ENCODE measurements at regions not wholly inside any gene's neighbourhood (a gene's known extent, or its start where the extent isn't known, plus 50 kb on each side); places are given as distances from the start of the nearest gene placed in this dataset.
A peak's percentile ranks its signal among the peaks of the same experiment; 100 is the strongest.

DNA sequence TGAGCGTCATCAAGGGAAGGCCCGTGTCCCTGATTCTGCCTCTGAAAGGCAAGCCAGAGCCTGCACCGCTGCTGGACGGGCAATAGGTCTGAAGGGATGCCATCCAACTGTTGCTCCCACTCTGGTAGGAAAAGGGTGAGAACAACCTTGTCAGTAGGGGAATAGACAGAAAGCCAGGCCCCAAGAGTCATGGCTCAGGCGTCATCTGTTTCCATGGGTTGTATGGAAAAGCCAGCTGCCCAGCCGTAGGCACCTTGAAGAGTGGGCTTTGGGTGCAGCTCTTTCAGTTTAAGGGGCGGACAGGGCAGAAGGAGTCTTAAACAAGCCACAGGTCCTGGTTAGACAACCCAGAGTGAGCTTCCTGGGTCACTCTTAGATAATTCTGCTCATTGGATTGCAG, 66.5 kb downstream of the RNF6 start:
- peaks cover 0 to 2% of the 10 kb centered on the region in 2 donors for H3K27me3 ChIP-seq (ENCODE audit: control insufficient read depth in 2 of 2, insufficient read depth in 1 of 2, low read length in 1 of 2)
- DNase-seq (ENCODE audit: low read depth in 6 of 9, low spot score in 9 of 9), result no peak
- no peaks in the 10 kb centered on the region for H3K9me3 ChIP-seq (ENCODE audit: control insufficient read depth in 2 of 2, insufficient read depth in 1 of 2, low read length in 1 of 2)
- no peaks in the 10 kb centered on the region for H3K36me3 ChIP-seq (ENCODE audit: control insufficient read depth in 2 of 2, insufficient read depth in 2 of 2, low read length in 1 of 2)
- WGBS, result 97% methylated on average over 7 of the region's 7 CpGs
- H3K4me3 ChIP-seq (ENCODE audit: low read length in 2 of 2), result no peak overlapping the region
- no peak overlapping the region for H3K27ac ChIP-seq (ENCODE audit: low read depth in 1 of 2, low read length in 1 of 2)
- H3K4me1 ChIP-seq (ENCODE audit: control insufficient read depth in 2 of 2, insufficient read depth in 2 of 2, low read length in 2 of 2), result no peaks in the 10 kb centered on the region

DNA sequence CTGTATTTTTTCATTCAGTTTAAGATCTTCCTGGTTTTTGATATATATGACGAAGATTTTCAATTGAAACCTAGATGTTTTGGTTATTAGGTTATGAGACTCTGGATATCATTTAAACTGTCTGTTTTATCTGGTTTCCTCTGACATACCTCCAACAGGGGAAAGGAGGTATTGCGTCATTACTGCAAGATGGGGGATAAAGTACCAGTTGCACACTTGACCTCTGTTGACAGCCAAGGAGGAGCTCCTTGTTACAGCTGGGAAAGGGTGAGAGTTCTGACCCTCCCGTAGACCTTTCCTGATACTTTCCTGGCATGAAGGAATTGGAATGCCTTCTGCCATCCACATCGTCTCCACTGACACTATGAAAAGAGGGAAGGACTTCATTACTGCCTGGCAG, 82.0 kb upstream of the SHISA2 start:
- H3K4me3 ChIP-seq (ENCODE audit: low read length in 2 of 2), result no peak overlapping the region
- H3K27me3 ChIP-seq (ENCODE audit: control insufficient read depth in 2 of 2, insufficient read depth in 1 of 2, low read length in 1 of 2), result no peaks in the 10 kb centered on the region
- no peaks in the 10 kb centered on the region for H3K9me3 ChIP-seq (ENCODE audit: control insufficient read depth in 2 of 2, insufficient read depth in 1 of 2, low read length in 1 of 2)
- H3K4me1 ChIP-seq (ENCODE audit: control insufficient read depth in 2 of 2, insufficient read depth in 2 of 2, low read length in 2 of 2), result no peaks in the 10 kb centered on the region
- no peaks in the 10 kb centered on the region for H3K36me3 ChIP-seq (ENCODE audit: control insufficient read depth in 2 of 2, insufficient read depth in 2 of 2, low read length in 1 of 2)
- DNase-seq (ENCODE audit: low read depth in 6 of 9, low spot score in 9 of 9), result no peak
- no peak overlapping the region for H3K27ac ChIP-seq (ENCODE audit: low read depth in 1 of 2, low read length in 1 of 2)
- WGBS, result 93% methylated on average over 4 of the region's 4 CpGs

DNA sequence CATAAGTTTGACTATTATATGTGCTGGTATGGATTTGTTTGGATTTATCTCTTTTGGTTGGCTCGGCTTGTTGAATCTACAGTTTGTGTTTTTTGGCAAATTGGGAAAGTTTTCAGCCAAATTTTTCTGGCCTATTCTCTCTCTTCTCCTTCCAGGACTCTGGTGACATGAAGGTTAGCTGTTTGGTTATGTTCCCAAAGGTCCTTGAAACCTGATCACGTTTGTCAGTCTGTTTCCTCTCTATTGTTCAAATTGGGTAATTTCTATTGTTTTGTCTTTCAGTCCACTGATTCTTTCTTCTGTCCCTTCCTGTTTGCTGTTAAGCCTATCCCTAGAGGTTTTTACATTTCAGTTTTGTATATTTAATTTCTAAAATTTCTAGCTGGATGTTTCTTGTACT, 81.5 kb upstream of the SHISA2 start:
- H3K4me1 ChIP-seq (ENCODE audit: control insufficient read depth in 2 of 2, insufficient read depth in 2 of 2, low read length in 2 of 2), result no peaks in the 10 kb centered on the region
- 68% methylated on average over 2 of the region's 2 CpGs for WGBS

DNA sequence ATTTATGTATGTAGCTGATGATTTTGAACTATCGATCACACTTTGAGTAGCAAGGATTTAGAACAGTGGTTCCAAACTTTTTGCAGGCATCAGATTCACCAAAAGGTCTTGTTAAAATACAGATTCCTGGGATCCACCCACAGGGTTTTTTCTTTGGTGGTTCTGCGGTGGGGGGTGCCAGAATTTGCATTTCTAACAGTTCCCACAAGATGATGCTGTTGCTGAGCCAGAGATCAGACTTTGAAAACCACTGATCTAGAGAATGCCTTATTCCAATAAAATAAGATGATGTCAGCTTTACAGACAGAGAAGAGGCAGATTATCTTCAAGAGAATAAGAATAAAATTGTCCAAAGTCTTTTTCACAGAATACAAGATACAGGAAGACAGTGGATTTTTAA, 80.9 kb upstream of the SHISA2 start:
- 62% methylated on average over 2 of the region's 2 CpGs for WGBS
- peak in 1 of 9 donors; percentile 1 for DNase-seq (ENCODE audit: low read depth in 6 of 9, low spot score in 9 of 9)

More for the DNA sequence above, 81.5 kb upstream of the SHISA2 start:
- H3K36me3 ChIP-seq (ENCODE audit: control insufficient read depth in 2 of 2, insufficient read depth in 2 of 2, low read length in 1 of 2), result no peaks in the 10 kb centered on the region
- DNase-seq (ENCODE audit: low read depth in 6 of 9, low spot score in 9 of 9), result no peak
- H3K27ac ChIP-seq (ENCODE audit: low read depth in 1 of 2, low read length in 1 of 2), result no peak overlapping the region
- H3K4me3 ChIP-seq (ENCODE audit: low read length in 2 of 2), result no peak overlapping the region
- no peaks in the 10 kb centered on the region for H3K27me3 ChIP-seq (ENCODE audit: control insufficient read depth in 2 of 2, insufficient read depth in 1 of 2, low read length in 1 of 2)
- H3K9me3 ChIP-seq (ENCODE audit: control insufficient read depth in 2 of 2, insufficient read depth in 1 of 2, low read length in 1 of 2), result no peaks in the 10 kb centered on the region

DNA sequence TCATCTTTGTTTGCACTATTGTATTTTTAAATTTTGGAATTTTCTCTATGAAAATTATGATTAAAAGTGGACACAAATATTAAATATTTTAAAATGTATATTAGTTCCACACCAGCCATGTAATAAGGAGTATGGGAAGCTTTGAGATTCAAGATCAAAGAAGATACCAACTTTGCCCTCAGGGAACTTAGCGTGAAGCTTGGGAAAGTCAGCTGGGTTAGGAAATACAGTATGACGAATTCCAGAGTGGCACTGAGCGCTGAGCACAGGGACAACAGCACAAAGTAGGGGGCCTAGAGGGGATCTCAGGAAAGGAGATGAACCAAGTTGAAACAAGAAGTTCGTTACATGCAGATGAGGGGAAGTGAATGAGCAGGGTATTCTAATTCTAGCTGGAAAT, 76.9 kb upstream of the SHISA2 start:
- Histone ChIP-seq H3K4me3 (ENCODE audit: low read length in 2 of 2) (no peak overlapping the region), H3K27me3 (ENCODE audit: control insufficient read depth in 2 of 2, insufficient read depth in 1 of 2, low read length in 1 of 2) (no peaks in the 10 kb centered on the region), H3K4me1 (ENCODE audit: control insufficient read depth in 2 of 2, insufficient read depth in 2 of 2, low read length in 2 of 2) (no peaks in the 10 kb centered on the region), H3K9me3 (ENCODE audit: control insufficient read depth in 2 of 2, insufficient read depth in 1 of 2, low read length in 1 of 2) (no peaks in the 10 kb centered on the region), H3K36me3 (ENCODE audit: control insufficient read depth in 2 of 2, insufficient read depth in 2 of 2, low read length in 1 of 2) (no peaks in the 10 kb centered on the region), H3K27ac (ENCODE audit: low read depth in 1 of 2, low read length in 1 of 2) (no peak overlapping the region)
- WGBS, result 90% methylated on average over 4 of the region's 4 CpGs
- no peak for DNase-seq (ENCODE audit: low read depth in 6 of 9, low spot score in 9 of 9)

More for the DNA sequence above, 80.9 kb upstream of the SHISA2 start:
- Histone ChIP-seq H3K9me3 (ENCODE audit: control insufficient read depth in 2 of 2, insufficient read depth in 1 of 2, low read length in 1 of 2) (no peaks in the 10 kb centered on the region), H3K27ac (ENCODE audit: low read depth in 1 of 2, low read length in 1 of 2) (no peak overlapping the region), H3K36me3 (ENCODE audit: control insufficient read depth in 2 of 2, insufficient read depth in 2 of 2, low read length in 1 of 2) (no peaks in the 10 kb centered on the region), H3K4me1 (ENCODE audit: control insufficient read depth in 2 of 2, insufficient read depth in 2 of 2, low read length in 2 of 2) (no peaks in the 10 kb centered on the region), H3K4me3 (ENCODE audit: low read length in 2 of 2) (no peak overlapping the region), H3K27me3 (ENCODE audit: control insufficient read depth in 2 of 2, insufficient read depth in 1 of 2, low read length in 1 of 2) (no peaks in the 10 kb centered on the region)

DNA sequence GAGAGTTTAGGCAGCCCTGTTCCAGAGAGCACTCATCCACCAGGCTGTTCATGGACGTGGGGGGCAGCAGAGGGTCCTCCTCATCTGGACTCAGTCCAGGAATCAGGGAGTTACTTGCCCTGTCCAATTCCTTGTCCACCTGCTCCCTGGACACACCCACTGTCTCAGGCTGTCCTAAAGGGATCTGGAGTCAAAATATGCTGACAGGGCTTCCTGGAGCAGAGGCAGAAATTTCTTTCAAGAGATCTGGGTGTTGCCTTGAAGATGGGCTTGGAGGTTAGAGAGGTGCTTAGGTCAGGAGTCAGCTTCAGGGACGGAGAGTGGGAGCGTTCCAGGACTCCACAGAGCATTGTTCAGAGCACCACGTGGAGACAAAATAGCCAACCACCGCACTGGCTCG, 65.8 kb upstream of the SHISA2 start:
- H3K27ac ChIP-seq (ENCODE audit: low read depth in 1 of 2, low read length in 1 of 2), result no peak overlapping the region
- no peaks in the 10 kb centered on the region for H3K36me3 ChIP-seq (ENCODE audit: control insufficient read depth in 2 of 2, insufficient read depth in 2 of 2, low read length in 1 of 2)
- no peaks in the 10 kb centered on the region for H3K4me1 ChIP-seq (ENCODE audit: control insufficient read depth in 2 of 2, insufficient read depth in 2 of 2, low read length in 2 of 2)
- H3K9me3 ChIP-seq (ENCODE audit: control insufficient read depth in 2 of 2, insufficient read depth in 1 of 2, low read length in 1 of 2), result no peaks in the 10 kb centered on the region
- no peak overlapping the region for H3K4me3 ChIP-seq (ENCODE audit: low read length in 2 of 2)
- H3K27me3 ChIP-seq (ENCODE audit: control insufficient read depth in 2 of 2, insufficient read depth in 1 of 2, low read length in 1 of 2), result no peaks in the 10 kb centered on the region
- DNase-seq (ENCODE audit: low read depth in 6 of 9, low spot score in 9 of 9), result no peak
- WGBS, result 91% methylated on average over 6 of the region's 6 CpGs

DNA sequence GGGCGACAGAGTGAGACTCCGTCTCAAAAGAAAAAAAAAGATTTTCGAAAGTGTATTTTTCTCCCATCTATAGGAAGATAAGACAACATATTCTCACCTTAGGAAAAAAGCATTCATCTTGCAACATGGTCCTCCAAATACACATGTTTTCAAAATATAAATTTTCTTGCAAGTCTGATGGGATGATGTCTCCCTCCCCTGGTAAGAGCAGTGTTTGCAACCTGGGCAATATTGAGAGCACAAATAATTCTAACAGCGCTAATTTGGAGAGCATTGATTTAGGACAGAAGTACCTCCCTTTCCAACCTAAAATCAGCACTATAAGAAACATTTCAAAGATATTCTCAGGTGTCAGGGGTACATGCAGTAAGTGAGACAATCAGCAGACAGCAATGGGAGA, 61.0 kb upstream of the SHISA2 start:
- 89% methylated on average over 4 of the region's 4 CpGs for WGBS
- no peak overlapping the region for H3K4me3 ChIP-seq (ENCODE audit: low read length in 2 of 2)
- H3K27ac ChIP-seq (ENCODE audit: low read depth in 1 of 2, low read length in 1 of 2), result no peak overlapping the region
- H3K36me3 ChIP-seq (ENCODE audit: control insufficient read depth in 2 of 2, insufficient read depth in 2 of 2, low read length in 1 of 2), result no peaks in the 10 kb centered on the region
- DNase-seq (ENCODE audit: low read depth in 6 of 9, low spot score in 9 of 9), result no peak
- H3K4me1 ChIP-seq (ENCODE audit: control insufficient read depth in 2 of 2, insufficient read depth in 2 of 2, low read length in 2 of 2), result no peaks in the 10 kb centered on the region
- no peaks in the 10 kb centered on the region for H3K9me3 ChIP-seq (ENCODE audit: control insufficient read depth in 2 of 2, insufficient read depth in 1 of 2, low read length in 1 of 2)
- H3K27me3 ChIP-seq (ENCODE audit: control insufficient read depth in 2 of 2, insufficient read depth in 1 of 2, low read length in 1 of 2), result no peaks in the 10 kb centered on the region

DNA sequence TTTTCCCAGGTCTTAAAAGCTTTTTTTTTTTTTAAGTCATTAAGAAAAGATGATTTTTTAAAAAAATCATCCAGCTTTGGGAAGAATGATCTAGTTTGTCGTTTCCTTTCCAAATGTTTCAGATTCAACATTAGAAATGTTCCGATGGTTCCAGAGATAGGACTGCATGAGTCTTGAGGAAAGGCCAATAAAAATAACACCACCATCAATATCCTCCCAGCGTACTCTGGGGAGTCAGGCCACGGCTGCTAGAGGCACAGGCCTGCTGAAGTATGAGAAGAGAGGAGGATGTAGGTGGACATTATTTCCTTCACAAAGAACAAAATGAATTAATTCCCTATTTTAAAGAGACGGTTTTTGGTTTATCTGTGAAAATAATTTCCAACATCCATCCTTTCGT, 60.0 kb upstream of the SHISA2 start:
- H3K27ac ChIP-seq (ENCODE audit: low read depth in 1 of 2, low read length in 1 of 2), result no peak overlapping the region
- no peaks in the 10 kb centered on the region for H3K36me3 ChIP-seq (ENCODE audit: control insufficient read depth in 2 of 2, insufficient read depth in 2 of 2, low read length in 1 of 2)
- WGBS, result 93% methylated on average over 6 of the region's 6 CpGs
- H3K4me1 ChIP-seq (ENCODE audit: control insufficient read depth in 2 of 2, insufficient read depth in 2 of 2, low read length in 2 of 2), result no peaks in the 10 kb centered on the region
- H3K27me3 ChIP-seq (ENCODE audit: control insufficient read depth in 2 of 2, insufficient read depth in 1 of 2, low read length in 1 of 2), result no peaks in the 10 kb centered on the region
- DNase-seq (ENCODE audit: low read depth in 6 of 9, low spot score in 9 of 9), result no peak
- H3K9me3 ChIP-seq (ENCODE audit: control insufficient read depth in 2 of 2, insufficient read depth in 1 of 2, low read length in 1 of 2), result no peaks in the 10 kb centered on the region
- H3K4me3 ChIP-seq (ENCODE audit: low read length in 2 of 2), result no peak overlapping the region

Data from thymus (tissue), 11 donors.